ENCODE measurements at regions not wholly inside any gene's neighbourhood (a gene's known extent, or its start where the extent isn't known, plus 50 kb on each side); places are given as distances from the start of the nearest gene placed in this dataset.
"Not testable (repeated sequence)": the region's sequence is repeated elsewhere in the genome, so short reads cannot be mapped to it uniquely, and the experiment has no call there.

DNA sequence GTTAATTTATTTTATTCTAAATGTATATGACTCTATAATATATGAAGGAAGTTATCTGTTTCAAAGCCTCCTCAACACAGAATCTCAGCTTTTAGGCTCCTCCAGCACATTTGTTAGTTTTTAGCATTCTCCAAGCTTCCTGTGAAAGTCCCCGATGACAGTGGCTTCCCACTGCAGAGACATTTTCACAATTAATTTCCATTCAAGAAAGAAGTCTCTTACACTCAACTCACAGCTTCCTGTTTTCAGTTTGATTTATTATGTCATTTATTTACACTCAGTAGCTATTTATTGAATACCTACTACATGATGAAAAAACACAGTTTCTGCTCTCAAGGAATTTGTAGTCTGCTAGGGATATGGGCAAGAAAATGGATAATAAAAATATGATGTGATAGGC lies 2228.2 kb upstream of the WWC1 start:
- DNase-seq, result no peak

- no peak for DNase-seq
Measured at GRCh38 chr5:166068547-166069335, 2222.7 kb upstream of the WWC1 start.

DNA sequence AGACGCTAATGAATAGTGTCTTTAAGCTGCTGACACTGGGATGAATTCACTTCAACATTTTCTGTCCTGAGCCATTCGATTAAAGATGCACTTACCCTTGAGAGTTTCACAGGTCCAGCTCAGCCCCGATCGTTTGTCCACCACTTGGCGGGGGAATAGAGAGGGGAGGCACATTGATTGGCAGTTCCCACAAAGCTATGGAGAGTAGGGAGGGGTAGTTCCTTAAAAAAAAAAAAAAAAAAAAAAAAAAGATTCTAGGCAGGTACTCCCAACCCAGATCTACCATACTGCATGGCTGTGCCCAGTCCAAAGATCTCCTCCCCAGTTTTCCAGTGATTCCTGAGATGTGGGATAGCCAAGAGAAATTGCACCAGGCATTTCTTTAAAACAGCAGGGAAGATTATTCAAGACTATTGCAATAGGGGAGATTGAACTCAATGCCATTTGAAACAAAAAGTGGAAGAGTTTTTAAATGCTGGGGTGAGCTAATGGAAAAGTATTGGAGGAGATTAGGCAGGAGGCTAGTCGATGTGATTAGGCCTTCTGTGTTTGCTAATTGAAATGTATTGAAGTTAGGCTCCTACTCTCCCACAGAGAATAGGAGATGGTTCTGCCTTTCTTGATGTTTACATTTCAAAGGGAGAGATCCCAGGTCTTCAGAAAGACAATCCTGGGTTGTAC lies 2217.4 kb upstream of the WWC1 start:
- DNase-seq, result no peak

DNA sequence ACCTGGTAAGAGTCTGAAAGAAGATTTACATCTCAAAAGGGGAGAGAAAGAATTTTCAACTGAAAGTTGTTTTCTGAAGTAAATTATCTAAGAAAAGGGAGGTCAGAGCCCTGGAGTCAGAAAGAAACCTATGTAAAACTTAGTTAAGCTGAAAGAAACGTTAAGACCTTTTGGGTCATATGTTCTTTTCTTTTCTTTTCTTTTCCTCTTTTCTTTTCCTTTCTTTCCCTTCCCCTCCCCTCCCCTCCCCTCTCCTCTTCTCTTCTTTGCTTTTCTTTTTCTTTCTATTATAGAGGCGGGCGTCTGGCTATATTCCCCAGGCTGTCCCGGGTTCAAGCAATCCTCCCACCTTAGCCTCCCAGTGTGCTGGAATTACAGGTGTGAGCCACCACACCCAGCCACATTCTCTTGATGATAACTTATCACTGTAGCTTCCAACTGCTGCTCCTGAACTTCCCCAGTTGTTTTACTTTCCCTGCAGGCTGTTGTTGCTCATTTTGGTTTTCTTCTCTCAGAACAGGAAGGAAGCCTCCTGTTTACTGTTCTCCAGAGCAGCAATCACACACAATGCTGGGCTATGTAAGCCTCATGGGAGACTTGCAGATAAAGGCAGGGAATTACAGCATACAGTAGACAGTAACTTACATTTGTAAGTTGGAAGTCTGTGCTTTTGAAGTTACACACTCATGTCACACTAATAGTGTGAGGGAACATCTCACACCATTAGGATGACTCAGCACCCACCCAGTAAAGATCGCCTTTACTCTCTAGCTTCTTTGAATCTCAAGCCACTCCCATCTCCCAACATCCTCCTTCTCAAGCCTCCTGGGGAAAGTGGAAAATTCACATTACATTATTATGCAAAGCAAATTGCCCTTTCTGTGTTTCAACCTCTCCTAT lies 2216.6 kb upstream of the WWC1 start:
- DNase-seq, result no peak

- DNase-seq, result no peak
Measured at GRCh38 chr5:166083183-166083959, 2208.1 kb upstream of the WWC1 start.

GRCh38 chr5:166086568-166086967 lies 2204.9 kb upstream of the WWC1 start:
- no peak for DNase-seq

- no peak for DNase-seq
Measured at GRCh38 chr5:166088389-166089039, 2202.9 kb upstream of the WWC1 start.

- DNase-seq, result no peak
Measured at GRCh38 chr5:166091931-166092330, 2199.5 kb upstream of the WWC1 start.

DNA sequence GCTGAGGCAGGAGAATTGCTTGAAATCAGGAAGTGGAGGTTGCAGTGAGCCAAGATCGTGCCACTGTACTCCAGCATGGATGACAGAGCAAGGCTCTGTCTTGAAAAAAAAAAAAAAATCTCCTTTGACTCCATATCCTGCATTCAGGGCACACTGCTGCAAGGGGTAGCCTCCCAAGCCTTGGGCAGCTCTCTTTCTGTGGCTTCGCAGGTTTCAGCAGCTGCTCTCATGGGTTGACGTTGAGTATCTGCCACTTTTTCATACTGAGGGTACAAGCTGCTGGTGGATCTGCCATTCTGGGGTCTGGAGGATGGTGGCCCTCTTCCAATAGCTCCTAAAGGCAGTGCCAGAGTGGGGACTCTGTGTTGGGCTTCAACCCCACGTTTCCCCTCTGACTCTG lies 2198.1 kb upstream of the WWC1 start:
- no peak for DNase-seq

DNA sequence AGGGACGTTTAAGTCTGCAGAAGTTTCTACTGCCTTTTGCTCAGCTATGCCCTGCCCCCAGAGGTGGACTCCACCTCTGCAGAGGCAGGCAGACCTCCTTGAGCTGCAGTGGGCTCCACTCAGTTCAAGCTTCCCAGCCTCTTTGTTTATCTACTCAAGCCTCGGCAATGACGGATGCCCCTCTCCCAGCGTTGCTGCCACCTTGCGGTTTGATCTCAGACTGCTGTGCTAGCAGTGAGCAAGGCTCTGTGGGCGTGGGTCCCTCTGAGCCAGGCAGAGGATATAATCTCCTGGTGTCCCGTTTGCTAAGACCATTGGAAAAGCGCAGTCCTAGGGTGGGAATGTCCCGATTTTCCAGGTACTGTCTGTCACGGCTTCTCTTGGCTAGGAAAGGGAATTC lies 2188.5 kb upstream of the WWC1 start:
- no peak for DNase-seq

GRCh38 chr5:166111021-166111420 lies 2180.4 kb upstream of the WWC1 start:
- DNase-seq, result no peak

- no peak for DNase-seq
Measured at GRCh38 chr5:166117072-166118066, 2174.1 kb upstream of the WWC1 start.

GRCh38 chr5:166119506-166119905 lies 2171.9 kb upstream of the WWC1 start:
- DNase-seq, result no peak

- DNase-seq, result no peak
Measured at GRCh38 chr5:166123717-166124116, 2167.7 kb upstream of the WWC1 start.

DNA sequence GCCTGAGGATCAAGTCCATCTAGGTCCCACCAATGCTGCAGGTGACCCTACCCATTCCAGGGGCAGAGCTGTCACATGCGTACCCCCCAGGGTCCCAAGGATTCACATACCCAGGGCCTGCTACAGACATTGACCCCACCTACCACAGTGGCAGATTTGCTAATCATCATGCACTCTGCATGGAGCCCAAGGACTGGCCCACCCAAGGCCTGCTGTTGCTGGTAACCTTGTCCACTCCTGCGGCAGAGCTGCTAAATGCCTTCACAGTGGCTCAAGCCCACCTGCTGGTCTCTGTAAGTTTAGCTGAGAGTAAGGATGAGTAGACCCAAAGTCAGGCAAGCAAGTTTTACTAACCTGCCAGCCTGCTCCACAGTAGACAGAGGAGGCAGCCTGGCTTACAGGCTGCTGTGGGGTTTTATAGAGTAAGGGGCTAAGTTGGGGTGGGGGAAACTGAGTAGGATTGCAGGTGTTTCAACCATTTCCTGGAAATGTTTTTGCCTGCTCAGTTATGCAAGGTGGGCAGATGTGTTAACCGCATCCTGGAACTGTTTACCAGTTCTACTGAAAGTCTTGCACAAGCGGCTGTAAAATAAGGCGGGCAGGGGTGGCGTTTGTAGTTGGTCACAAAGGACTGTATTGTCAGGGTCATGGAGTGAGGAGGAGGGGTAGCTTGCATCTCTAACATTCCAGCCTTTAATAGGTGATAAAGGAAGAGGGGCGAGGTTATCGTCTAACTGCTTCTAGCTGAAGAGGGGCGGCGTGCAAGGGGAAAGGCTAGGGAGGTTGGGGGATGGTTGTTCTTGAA lies 2163.5 kb upstream of the WWC1 start:
- DNase-seq, result no peak

GRCh38 chr5:166145107-166145506 lies 2146.3 kb upstream of the WWC1 start:
- not testable (repeated sequence) for DNase-seq

DNA sequence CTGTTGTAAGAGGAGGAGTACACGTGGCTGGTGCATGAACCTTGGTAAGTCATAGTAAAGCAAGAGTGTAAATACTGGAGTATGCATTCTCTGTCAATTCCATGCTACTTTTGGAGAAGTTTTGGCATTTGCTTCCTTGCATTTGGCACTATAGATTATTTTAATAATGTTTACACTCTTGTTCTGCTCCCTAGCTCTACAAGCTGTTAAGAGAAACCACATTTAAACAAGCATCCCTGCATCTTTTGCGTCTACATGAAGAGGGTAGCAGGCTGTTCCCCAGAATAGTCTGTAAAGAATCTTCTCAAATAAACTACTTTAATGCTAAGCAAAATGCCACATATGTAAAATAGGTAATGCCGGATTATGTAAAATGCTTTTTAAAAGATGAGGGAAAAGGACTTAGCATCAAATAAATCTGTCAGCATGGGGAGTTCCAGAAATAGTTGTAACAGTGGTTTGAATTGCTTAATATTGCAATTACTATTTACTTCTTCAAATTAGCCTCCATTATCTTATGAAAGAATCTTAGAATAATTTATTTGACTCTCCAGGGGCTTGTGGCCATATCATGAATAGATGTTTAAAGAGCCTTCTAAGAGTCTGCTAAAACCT lies 2127.3 kb upstream of the WWC1 start:
- DNase-seq, result no peak

GRCh38 chr5:166165596-166165995 lies 2125.8 kb upstream of the WWC1 start:
- DNase-seq, result no peak

DNA sequence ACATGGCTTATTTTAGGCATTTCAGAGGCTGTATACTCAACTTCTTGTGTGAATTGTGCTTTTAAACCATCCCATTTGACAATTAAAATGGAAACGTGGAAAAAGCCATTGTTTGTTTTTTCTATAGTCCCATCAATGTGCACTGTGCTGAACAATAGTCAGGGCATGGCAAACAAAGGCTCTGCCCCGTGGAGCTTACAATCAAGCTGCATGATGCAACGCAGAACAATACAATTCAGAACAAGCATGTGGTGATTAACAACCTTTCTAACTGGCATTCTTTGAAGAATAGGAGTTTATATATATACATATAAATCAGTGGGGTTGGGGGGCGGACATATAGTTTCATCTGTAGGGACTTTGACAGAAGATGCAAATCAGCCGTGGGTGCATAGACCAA lies 2125.4 kb upstream of the WWC1 start:
- DNase-seq, result no peak

DNA sequence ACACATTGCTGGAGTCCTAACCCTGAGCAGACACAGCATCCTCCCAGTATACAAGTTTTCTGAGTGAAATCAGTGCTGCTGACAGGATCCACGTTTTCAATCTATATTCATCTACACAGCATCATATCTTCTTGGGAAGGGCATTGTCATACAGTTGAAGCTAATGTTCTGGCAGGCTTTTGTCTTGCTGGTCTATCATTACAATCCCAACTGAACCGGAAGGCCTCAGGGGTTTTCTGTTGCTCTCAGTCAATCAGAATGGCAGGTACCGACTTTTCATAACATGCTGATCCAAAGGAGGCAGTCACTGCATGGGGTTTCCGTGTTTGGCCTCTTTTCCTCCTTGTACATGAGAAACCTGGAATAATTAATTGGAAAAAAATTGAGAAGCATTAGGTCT lies 2118.8 kb upstream of the WWC1 start:
- no peak for DNase-seq

Measured in activated CD4-positive, alpha-beta T cell treated with anti-CD3 and anti-CD28 coated beads for 48 hours (primary cell).